HEK293 (cell line): ENCODE measurements at regions not wholly inside any gene's neighbourhood (a gene's known extent, or its start where the extent isn't known, plus 50 kb on each side); places are given as distances from the start of the nearest gene placed in this dataset.

Experiments
- CTCF ChIA-PET: fragments of 350-600 bp; formaldehyde crosslinking; extraction: SDS; loops from one replicate; lab custom pipeline; 2021; ENCODE audit warnings: antibody characterized with exemption; lab: Yijun Ruan, JAX
- POLR2A ChIA-PET: fragments of 300-600 bp; formaldehyde crosslinking; extraction: SDS; loops from one replicate; lab custom pipeline; 2020; ENCODE audit warnings: antibody characterized with exemption, inconsistent platforms; lab: Yijun Ruan, JAX
- H3K27ac ChIP-seq: fragments of 200-500 bp; sonication (Bioruptor generic); 2 replicates; pipeline ENCODE4 v1.5.1; 2014; ENCODE audit warnings: low read depth, low read length, control low read depth, inconsistent platforms; ENCODE audit errors: extremely low read depth
- H3K36me3 ChIP-seq, 2 experiments: fragments of 200-500 bp in 1 of 2; sonication (Bioruptor generic) in 1 of 2; 1 replicate in 1 of 2; 2 replicates in 1 of 2; pipeline ENCODE4 v1.5.1; 2014 to 2017; ENCODE audit warnings: inconsistent platforms in 2 of 2, low read length in 2 of 2; ENCODE audit not compliant: control insufficient read depth in 2 of 2, insufficient read depth in 1 of 2
- H3K4me1 ChIP-seq: fragments of 200-500 bp; sonication (Bioruptor generic); 2 replicates; pipeline ENCODE4 v1.5.1; 2014; ENCODE audit warnings: mild to moderate bottlenecking, low read length, inconsistent platforms; ENCODE audit not compliant: control insufficient read depth, insufficient read depth
- H3K4me3 ChIP-seq: 2 replicates; pipeline ENCODE4 v1.5.1; 2011; ENCODE audit warnings: low read depth, mild to moderate bottlenecking, control low read depth, low read length, moderate library complexity
- H3K9me3 ChIP-seq: fragments of 200-500 bp; sonication (Bioruptor generic); 2 replicates; pipeline ENCODE4 v1.5.1; 2014; ENCODE audit warnings: low read depth, low read length, inconsistent platforms; ENCODE audit not compliant: control insufficient read depth, insufficient read depth
- GLI4 ChIP-seq: fragments of 450-650 bp; formaldehyde crosslinking; IDR thresholded peaks from 2 replicates; pipeline ENCODE4 v1.5.1; 2016; ENCODE audit warnings: missing biosample characterization, missing genetic modification characterization
- HOXC10 ChIP-seq: sonication (generic); formaldehyde crosslinking; IDR thresholded peaks from 2 replicates; pipeline ENCODE4 v1.8.1; 2023; ENCODE audit warnings: mild to moderate bottlenecking, missing genetic modification reagents
- KLF8 ChIP-seq: fragments of 450-650 bp; formaldehyde crosslinking; IDR thresholded peaks from 2 replicates; pipeline ENCODE4 v1.5.1; 2016; ENCODE audit warnings: missing biosample characterization, missing genetic modification characterization
- PRDM10 ChIP-seq: fragments of 450-650 bp; formaldehyde crosslinking; IDR thresholded peaks from 2 replicates; pipeline ENCODE4 v1.5.1; 2016; ENCODE audit warnings: missing biosample characterization, missing genetic modification characterization
- REST ChIP-seq: fragments of 450-650 bp; formaldehyde crosslinking; IDR thresholded peaks from 2 replicates; pipeline ENCODE4 v1.5.1; 2016; ENCODE audit warnings: missing biosample characterization, missing genetic modification characterization
- ZBTB6 ChIP-seq: fragments of 450-650 bp; formaldehyde crosslinking; IDR thresholded peaks from 2 replicates; pipeline ENCODE4 v1.5.1; 2017; ENCODE audit warnings: missing biosample characterization, missing genetic modification characterization
- ZBTB7A ChIP-seq: fragments of 450-650 bp; formaldehyde crosslinking; IDR thresholded peaks from 2 replicates; pipeline ENCODE4 v1.5.1; 2016; ENCODE audit warnings: low read depth, missing biosample characterization, missing genetic modification characterization
- ZBTB8A ChIP-seq: fragments of 450-650 bp; formaldehyde crosslinking; IDR thresholded peaks from 2 replicates; pipeline ENCODE4 v1.5.1; 2016; ENCODE audit warnings: missing biosample characterization, missing genetic modification characterization
- ZFP69B ChIP-seq: fragments of 450-650 bp; formaldehyde crosslinking; IDR thresholded peaks from 2 replicates; pipeline ENCODE4 v1.5.1; 2016; ENCODE audit warnings: missing biosample characterization, missing genetic modification characterization
- ZNF133 ChIP-seq: fragments of 450-650 bp; formaldehyde crosslinking; IDR thresholded peaks from 2 replicates; pipeline ENCODE4 v1.5.1; 2016; ENCODE audit warnings: missing biosample characterization, missing genetic modification characterization
- ZNF239 ChIP-seq: fragments of 450-650 bp; formaldehyde crosslinking; IDR thresholded peaks from 2 replicates; pipeline ENCODE4 v1.5.1; 2016; ENCODE audit warnings: missing biosample characterization, missing genetic modification characterization
- ZNF274 ChIP-seq, 2 experiments: fragments of 200-500 bp in 1 of 2; fragments of 450-650 bp in 1 of 2; sonication (Bioruptor generic) in 1 of 2; formaldehyde crosslinking in 1 of 2; IDR thresholded peaks; 2 replicates each; pipeline versions ENCODE4 v1.5.1 to v1.6.1; 2014 to 2016; ENCODE audit warnings: borderline replicate concordance in 1 of 2, inconsistent platforms in 1 of 2, low read length in 1 of 2, missing biosample characterization in 1 of 2, missing genetic modification characterization in 1 of 2
- ZNF302 ChIP-seq: fragments of 450-650 bp; formaldehyde crosslinking; IDR thresholded peaks from 2 replicates; pipeline ENCODE4 v1.5.1; 2016; ENCODE audit warnings: missing biosample characterization, missing genetic modification characterization, low read depth
- ZNF488 ChIP-seq: fragments of 450-650 bp; formaldehyde crosslinking; IDR thresholded peaks from 2 replicates; pipeline ENCODE4 v1.5.1; 2016; ENCODE audit warnings: missing biosample characterization, missing genetic modification characterization
- ZNF639 ChIP-seq: fragments of 450-650 bp; formaldehyde crosslinking; IDR thresholded peaks from 2 replicates; pipeline ENCODE4 v1.5.1; 2016; ENCODE audit warnings: missing biosample characterization, missing genetic modification characterization
- ZNF76 ChIP-seq: fragments of 450-650 bp; formaldehyde crosslinking; IDR thresholded peaks from 2 replicates; pipeline ENCODE4; 2016; ENCODE audit warnings: low read depth, missing biosample characterization, missing genetic modification characterization, borderline replicate concordance

- POLR2A ChIA-PET: no interaction called here
- Histone ChIP-seq H3K27ac (no peak overlapping the region), H3K36me3 (no peaks in the 10 kb centered on the region), H3K4me3 (no peak overlapping the region), H3K9me3 (no peaks in the 10 kb centered on the region), H3K4me1 (no peaks in the 10 kb centered on the region)
- CTCF ChIA-PET: interaction anchor here (0.8 to 1.1 kb wide), 2 partner anchors 11 to 77 kb away, joined by 3 read pairs; no protein-coding TSS in a partner anchor
- no peak for TF ChIP-seq HOXC10 (CRISPR knock-in tag)
- TF ChIP-seq ZNF488 (tag by site-specific recombination): no peak
- TF ChIP-seq ZBTB8A (tag by site-specific recombination): no peak
- no peak for TF ChIP-seq GLI4 (tag by site-specific recombination)
- TF ChIP-seq KLF8 (tag by site-specific recombination): no peak
- TF ChIP-seq ZNF133 (tag by site-specific recombination): no peak
- no peak for TF ChIP-seq ZNF76
- TF ChIP-seq, all 188 proteins: peak for 0
Measured at GRCh38 chr5:167507463-167508233, 783.8 kb upstream of the WWC1 start.

- Histone ChIP-seq H3K4me1 (no peaks in the 10 kb centered on the region), H3K9me3 (no peaks in the 10 kb centered on the region), H3K36me3 (no peaks in the 10 kb centered on the region), H3K4me3 (no peak overlapping the region), H3K27ac (no peak overlapping the region)
- POLR2A ChIA-PET: no interaction called here
- TF ChIP-seq ZNF239 (tag by site-specific recombination) (no peak), ZNF302 (no peak), ZNF639 (tag by site-specific recombination) (no peak), ZBTB6 (tag by site-specific recombination) (no peak), ZNF274 (IDR thresholded peaks at IDR 0.05; ENCODE audit: low read length) (no peak), ZNF274 (tag by site-specific recombination; IDR thresholded peaks at IDR 0.05; ENCODE audit: borderline replicate concordance) (no peak), ZBTB7A (tag by site-specific recombination) (no peak), REST (tag by site-specific recombination) (no peak), ZFP69B (tag by site-specific recombination) (no peak), PRDM10 (no peak)
- CTCF ChIA-PET: interaction anchor here (1.1 kb wide), 1 partner anchor 9 kb away, joined by 3 read pairs; no protein-coding TSS in a partner anchor
Measured at GRCh38 chr5:167509076-167509475, 782.4 kb upstream of the WWC1 start.
